EH (cell line): ENCODE measurements at regions not wholly inside any gene's neighbourhood (a gene's known extent, or its start where the extent isn't known, plus 50 kb on each side); places are given as distances from the start of the nearest gene placed in this dataset.
A peak's percentile ranks its signal among the peaks of the same experiment; 100 is the strongest.

Experiments used
- DNase-seq: peaks from one replicate; pipeline ENCODE4 v3.0.0-alpha.2; 2015; ENCODE audit warnings: low read depth

- no peak for DNase-seq
These were observed 663.9 kb upstream of the CHAC2 start for GRCh38 chr2:53103679-53104078.

- DNase-seq: no peak
These were observed 668.9 kb upstream of the CHAC2 start for GRCh38 chr2:53098696-53099078.

DNA sequence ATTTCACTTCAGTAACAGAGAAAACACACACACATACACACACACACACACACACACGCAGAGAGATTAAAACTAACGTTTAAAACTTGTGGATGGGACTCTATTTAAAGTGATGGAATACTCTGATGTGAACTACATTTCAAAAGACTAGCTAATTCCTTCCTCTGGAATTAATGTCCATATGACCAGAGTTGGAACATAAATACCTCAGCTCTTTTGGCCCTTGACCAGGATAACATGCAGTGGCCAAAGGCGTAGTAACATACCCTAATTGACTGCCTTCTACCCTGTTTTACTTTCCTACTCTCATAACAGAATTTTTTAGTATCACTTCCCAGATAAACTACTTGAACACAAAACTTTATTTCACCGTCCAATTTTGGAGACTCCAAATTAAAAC lies 671.3 kb upstream of the CHAC2 start:
- no peak for DNase-seq

GRCh38 chr2:53095664-53096063 lies 671.9 kb upstream of the CHAC2 start:
- DNase-seq: no peak

- no peak for DNase-seq
These were observed 672.4 kb upstream of the CHAC2 start for GRCh38 chr2:53095227-53095626.

DNA sequence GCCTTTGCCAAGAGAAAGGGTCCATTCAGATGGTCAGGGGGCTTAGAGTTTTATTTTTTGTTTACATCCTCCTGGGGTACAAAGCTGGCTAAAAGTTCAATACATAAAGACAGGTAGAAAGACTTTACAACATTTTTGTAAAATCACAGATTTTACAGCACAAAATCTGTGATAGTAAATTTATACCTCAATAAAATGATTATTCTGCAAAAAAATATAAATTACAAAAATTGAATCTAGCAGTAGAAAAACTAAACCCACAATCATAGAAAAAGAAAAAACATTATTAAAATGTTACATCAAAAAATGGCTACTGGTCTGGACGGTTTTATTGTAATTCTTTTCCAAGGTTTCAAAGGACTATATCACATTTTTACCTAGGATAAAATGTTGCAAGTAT lies 674.2 kb upstream of the CHAC2 start:
- DNase-seq: no peak

- no peak for DNase-seq
These were observed 676.4 kb upstream of the CHAC2 start for GRCh38 chr2:53091183-53091582.

GRCh38 chr2:53087874-53088461 lies 679.6 kb upstream of the CHAC2 start:
- no peak for DNase-seq

GRCh38 chr2:53087262-53087873 lies 680.2 kb upstream of the CHAC2 start:
- DNase-seq: peak; percentile 49

- no peak for DNase-seq
These were observed 690.2 kb upstream of the CHAC2 start for GRCh38 chr2:53077413-53077812.

DNA sequence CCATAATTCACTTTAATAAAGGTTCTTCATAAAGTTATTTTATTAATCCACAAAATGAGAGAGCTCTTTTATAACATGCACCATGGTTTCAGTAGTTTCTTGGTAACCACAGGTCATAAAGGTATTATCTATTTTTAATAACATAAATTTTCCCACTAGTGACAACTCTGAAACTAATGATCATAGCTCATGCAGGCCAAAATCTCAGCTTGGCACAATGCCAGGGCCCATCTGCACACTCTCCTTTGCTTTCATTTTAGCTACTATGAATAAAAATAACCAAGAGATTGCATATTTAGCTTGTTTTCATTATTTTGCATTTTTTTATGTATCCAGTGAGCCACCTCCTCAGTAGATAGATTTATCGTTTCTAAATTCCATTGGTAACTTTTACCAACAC lies 691.8 kb upstream of the CHAC2 start:
- no peak for DNase-seq

DNA sequence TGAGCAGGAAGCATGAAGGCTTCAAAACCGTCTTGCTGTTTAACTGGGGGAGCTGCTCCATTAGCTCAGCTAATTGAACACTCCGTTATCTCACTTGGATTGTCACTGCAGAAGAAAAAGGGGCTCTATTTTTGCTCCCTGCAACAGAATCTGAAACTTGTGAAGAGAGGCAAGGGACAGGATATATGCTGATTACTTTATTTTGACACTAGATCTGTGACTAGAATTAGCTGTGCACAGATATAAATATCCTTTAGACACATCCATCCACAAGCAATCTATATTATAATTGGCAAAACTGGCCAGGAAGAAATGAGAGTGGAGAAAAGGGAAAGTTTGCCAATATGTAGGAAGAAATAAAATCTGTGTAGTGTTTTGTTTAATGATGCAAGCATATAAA lies 700.1 kb upstream of the CHAC2 start:
- no peak for DNase-seq

GRCh38 chr2:53067056-53067455 lies 700.5 kb upstream of the CHAC2 start:
- no peak for DNase-seq

GRCh38 chr2:53064154-53064553 lies 703.5 kb upstream of the CHAC2 start:
- no peak for DNase-seq

GRCh38 chr2:53058526-53058925 lies 709.1 kb upstream of the CHAC2 start:
- no peak for DNase-seq

DNA sequence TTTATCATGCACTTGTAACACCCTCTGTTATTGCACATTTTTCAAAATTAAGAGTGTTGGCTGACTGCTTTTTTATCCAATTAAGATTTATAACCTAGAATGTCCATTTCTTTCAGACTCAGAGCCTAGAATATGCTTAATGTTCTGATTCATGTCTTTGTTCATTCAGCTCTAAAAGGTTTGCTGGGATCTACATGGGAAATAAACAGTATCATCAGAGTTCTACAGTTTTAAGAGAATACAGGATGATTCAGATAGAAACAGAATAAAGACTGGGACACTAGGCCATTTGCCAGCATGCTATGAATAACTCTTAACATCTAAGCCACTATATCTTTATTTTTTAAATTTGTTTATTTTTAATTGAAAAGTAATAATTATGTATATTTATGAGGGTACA lies 713.7 kb upstream of the CHAC2 start:
- no peak for DNase-seq

DNA sequence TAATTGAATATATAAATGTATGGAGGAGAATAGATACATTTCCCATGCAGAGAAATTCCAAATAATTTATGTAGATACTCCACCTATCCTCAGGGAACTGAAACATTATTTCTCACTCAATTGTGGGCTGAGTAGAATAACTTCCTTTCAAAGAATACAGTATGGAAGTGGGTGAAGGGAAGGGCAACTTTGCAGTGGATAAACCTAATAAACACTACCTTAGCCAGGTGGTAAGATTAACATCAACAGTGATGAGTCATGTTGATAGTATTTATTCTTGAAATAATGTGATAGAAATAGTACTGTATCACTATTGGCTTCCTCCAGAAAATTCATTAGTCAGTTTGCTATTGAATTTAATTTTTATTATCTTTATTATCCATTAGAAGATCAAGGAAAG lies 716.4 kb upstream of the CHAC2 start:
- DNase-seq: no peak

DNA sequence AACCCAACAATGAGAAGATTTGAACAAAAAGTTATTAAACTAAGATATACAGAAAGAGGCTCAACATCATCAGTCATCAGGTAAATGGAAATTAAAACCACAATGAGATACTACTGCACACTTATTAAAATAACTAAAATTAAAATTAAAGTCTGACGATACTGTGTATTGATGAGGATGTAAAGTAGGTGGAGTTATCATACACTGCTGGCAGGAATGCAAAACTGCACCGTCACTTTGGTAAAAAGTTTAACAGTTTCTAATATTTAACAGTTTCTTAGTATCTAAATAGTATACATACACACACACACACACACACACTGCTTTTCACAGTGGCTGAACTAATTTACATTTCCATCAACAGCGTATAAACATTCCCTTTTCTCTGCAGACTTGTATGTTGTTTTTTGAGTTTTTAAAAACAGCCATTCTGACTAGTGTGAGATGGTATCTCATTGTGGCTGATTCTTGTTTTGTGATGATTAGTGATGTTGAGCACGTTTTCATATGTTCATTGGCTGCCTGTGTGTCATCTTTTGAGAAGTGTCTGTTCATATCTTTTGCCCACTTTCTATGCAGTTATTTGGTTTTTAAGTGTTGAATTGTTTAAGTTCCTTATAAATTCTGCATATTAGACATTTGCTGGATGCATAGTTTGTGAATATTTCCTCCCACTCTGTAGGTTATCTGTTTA lies 726.9 kb upstream of the CHAC2 start:
- peak; percentile 27 for DNase-seq

GRCh38 chr2:53036196-53036595 lies 731.4 kb upstream of the CHAC2 start:
- peak; percentile 86 for DNase-seq

GRCh38 chr2:53035153-53035552 lies 732.5 kb upstream of the CHAC2 start:
- no peak for DNase-seq

DNA sequence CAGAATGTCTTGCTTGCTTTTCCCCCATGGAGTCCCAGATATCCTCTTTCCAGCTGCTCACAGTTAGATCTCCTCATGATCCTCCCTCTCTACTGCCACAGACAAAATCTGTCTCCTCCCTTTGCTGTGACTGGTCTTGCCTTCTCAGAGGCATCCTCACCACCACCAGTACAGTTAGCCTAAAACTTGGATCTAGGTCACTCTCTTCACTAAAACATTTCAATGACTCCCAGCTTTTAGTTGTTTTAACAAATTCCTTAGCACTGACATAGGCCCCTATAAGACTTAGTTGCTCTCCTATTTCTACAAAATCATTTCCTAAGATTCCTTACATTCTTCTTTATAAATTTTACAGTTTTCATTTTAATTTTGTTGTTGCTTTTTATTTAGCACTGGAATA lies 734.2 kb upstream of the CHAC2 start:
- peak; percentile 91 for DNase-seq

DNA sequence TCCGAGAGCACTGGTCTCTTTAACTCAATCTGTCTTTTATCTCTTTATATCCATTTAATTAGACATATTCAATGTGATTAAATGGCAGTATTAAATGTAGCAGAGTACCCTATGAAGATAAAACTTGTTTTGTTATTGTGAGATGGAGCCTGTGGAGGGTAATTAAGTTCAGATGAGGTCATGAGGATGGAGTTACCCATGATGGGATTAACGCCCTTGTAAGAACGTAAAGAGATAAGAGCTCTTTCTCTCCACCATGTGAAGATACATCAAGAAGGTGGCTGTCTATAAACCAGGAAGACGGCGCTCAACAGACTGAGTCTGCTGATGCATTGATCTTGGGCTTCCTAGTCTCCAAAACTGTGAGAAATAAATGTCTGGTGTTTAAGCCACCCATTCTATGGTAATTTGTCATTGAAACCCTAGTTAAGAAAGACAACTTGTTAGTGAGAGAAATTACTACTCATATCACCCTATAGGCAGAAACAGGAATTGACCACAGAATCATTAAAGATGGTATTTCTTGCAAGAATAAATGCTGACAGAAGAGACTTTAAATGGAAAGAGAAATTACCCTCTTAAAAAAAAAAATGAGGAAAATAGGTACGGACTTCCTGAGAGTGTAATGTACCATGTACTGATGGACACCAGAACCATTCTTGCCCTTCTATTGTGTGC lies 738.7 kb upstream of the CHAC2 start:
- no peak for DNase-seq

DNA sequence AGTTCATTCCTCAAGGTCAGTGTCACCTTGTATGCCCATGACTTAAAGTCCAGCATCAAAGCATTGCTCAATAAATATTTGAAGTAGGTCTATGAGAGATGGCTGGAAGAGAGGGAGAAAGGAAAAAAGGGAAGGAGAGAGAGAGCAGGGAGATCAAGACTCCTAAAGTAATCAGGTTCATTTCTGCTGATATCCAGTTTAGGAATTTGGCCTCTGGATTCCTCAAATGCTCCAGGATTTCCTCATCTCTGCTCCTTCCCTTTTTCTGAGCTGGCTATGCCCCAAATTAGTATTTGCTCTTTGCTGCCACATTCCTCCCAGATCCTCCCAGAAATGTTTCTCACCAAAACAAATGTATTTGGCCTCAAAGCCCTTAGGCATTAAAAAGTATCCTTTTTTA lies 739.4 kb upstream of the CHAC2 start:
- peak; percentile 92 for DNase-seq
